ENCODE measurements at regions not wholly inside any gene's neighbourhood (a gene's known extent, or its start where the extent isn't known, plus 50 kb on each side); places are given as distances from the start of the nearest gene placed in this dataset.

GRCh38 chr2:235405612-235406361 lies 88.1 kb upstream of the AGAP1 start:
- TF ChIP-seq CTCF (IDR thresholded peaks at IDR 0.05; ENCODE audit: extremely low read depth in 1 of 2, insufficient read depth in 1 of 2, low read depth in 1 of 2, low read length in 2 of 2) (no peak), POLR2A (IDR thresholded peaks at IDR 0.05; ENCODE audit: low read depth, low read length) (no peak), EZH2 (IDR thresholded peaks at IDR 0.05; ENCODE audit: borderline replicate concordance, low read depth, low read length, severe bottlenecking) (no peak), JUN (IDR thresholded peaks at IDR 0.05; ENCODE audit: borderline replicate concordance, insufficient read depth, insufficient read length, low read depth) (no peak)
